Peyer's patch (tissue), 4 donors: ENCODE measurements at regions not wholly inside any gene's neighbourhood (a gene's known extent, or its start where the extent isn't known, plus 50 kb on each side); places are given as distances from the start of the nearest gene placed in this dataset.

Experiments
- POLR2A ChIP-seq, 2 donors: fragments of 450-650 bp; IDR thresholded peaks; one replicate each; pipeline ENCODE4 v1.5.1; 2017; ENCODE audit warnings: antibody characterized with exemption in 2 of 2, mild to moderate bottlenecking in 2 of 2, moderate library complexity in 2 of 2
- TF ChIP-seq, protein P1 (sequence below), 6 experiments: fragments of 450-650 bp in 4 of 6; fragments of 200-600 bp in 2 of 6; sonication (generic) in 1 of 6; IDR thresholded peaks; one replicate each; pipeline ENCODE4 v1.5.1; 2017 to 2019; ENCODE audit warnings: antibody characterized with exemption in 6 of 6, mild to moderate bottlenecking in 3 of 6, moderate library complexity in 1 of 6

DNA sequence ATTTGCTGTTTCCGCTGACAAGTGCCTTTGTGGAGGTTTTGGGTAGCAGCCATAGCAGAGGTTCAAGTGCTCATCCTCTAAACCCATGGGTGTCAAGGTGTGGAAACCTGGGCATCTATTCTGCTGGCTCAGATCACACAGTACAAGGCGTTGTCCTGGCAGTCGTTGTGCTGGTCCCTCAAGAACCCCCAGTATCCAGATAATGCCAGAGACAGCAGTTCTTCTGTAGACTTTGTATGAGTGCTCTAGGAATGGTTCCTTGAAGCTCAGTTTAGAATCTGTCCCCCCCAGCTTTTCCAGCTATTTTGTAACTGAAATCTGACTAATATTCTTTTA lies 655.7 kb upstream of the MAP3K7 start:
- TF ChIP-seq, protein P1, sequence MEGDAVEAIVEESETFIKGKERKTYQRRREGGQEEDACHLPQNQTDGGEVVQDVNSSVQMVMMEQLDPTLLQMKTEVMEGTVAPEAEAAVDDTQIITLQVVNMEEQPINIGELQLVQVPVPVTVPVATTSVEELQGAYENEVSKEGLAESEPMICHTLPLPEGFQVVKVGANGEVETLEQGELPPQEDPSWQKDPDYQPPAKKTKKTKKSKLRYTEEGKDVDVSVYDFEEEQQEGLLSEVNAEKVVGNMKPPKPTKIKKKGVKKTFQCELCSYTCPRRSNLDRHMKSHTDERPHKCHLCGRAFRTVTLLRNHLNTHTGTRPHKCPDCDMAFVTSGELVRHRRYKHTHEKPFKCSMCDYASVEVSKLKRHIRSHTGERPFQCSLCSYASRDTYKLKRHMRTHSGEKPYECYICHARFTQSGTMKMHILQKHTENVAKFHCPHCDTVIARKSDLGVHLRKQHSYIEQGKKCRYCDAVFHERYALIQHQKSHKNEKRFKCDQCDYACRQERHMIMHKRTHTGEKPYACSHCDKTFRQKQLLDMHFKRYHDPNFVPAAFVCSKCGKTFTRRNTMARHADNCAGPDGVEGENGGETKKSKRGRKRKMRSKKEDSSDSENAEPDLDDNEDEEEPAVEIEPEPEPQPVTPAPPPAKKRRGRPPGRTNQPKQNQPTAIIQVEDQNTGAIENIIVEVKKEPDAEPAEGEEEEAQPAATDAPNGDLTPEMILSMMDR (IDR thresholded peaks at IDR 0.05) = no peak
- no peak for TF ChIP-seq POLR2A (IDR thresholded peaks at IDR 0.05)
